Keratinocyte (primary cell): ENCODE measurements at regions not wholly inside any gene's neighbourhood (a gene's known extent, or its start where the extent isn't known, plus 50 kb on each side); places are given as distances from the start of the nearest gene placed in this dataset.

Source experiments
- EZH2 ChIP-seq: IDR thresholded peaks from one replicate; pipeline ENCODE4 v1.6.1; 2012; ENCODE audit warnings: inconsistent platforms, mild to moderate bottlenecking, low read length, moderate library complexity
- TF ChIP-seq, protein P1 (sequence below), 3 experiments: IDR thresholded peaks in 1 of 3; conservative IDR thresholded peaks in 1 of 3; optimal IDR thresholded peaks in 1 of 3; 2 replicates in 2 of 3; 3 replicates in 1 of 3; pipeline versions ENCODE3 to v1.5.1; 2011; ENCODE audit warnings: low read length in 3 of 3, mild to moderate bottlenecking in 3 of 3, moderate library complexity in 2 of 3, control low read depth in 1 of 3, inconsistent platforms in 1 of 3; ENCODE audit not compliant: insufficient read depth in 2 of 3; ENCODE audit errors: extremely low read depth in 1 of 3

DNA sequence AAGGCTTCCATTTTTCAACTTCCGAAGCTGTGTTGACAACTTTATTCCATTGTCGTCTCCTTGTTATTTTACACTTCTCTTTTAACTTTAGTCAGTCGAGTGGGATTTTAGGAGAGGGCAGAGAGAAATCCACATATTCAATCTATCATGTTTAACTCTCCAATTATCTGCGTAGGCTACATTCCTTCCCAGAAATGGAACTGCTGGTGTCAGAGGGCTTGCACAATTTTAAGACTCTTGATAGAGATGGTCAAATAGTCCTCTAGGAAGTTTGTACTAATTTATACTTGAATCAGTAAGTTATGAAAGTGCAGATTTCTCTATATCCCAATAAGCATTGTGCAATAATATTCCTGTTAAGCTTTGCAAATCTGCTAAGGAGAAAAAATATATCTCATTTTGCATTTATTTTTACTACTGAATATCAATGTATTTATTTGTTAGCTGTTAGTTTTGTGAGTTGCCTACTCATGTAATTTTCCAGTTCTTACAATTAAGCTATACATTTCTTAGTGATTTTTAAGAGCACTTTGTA, 95.6 kb downstream of the CYP26B1 start:
- TF ChIP-seq, protein P1, sequence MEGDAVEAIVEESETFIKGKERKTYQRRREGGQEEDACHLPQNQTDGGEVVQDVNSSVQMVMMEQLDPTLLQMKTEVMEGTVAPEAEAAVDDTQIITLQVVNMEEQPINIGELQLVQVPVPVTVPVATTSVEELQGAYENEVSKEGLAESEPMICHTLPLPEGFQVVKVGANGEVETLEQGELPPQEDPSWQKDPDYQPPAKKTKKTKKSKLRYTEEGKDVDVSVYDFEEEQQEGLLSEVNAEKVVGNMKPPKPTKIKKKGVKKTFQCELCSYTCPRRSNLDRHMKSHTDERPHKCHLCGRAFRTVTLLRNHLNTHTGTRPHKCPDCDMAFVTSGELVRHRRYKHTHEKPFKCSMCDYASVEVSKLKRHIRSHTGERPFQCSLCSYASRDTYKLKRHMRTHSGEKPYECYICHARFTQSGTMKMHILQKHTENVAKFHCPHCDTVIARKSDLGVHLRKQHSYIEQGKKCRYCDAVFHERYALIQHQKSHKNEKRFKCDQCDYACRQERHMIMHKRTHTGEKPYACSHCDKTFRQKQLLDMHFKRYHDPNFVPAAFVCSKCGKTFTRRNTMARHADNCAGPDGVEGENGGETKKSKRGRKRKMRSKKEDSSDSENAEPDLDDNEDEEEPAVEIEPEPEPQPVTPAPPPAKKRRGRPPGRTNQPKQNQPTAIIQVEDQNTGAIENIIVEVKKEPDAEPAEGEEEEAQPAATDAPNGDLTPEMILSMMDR (optimal IDR thresholded peaks at IDR 0.05 in 1 of 3, IDR thresholded peaks at IDR 0.05 in 1 of 3, conservative IDR thresholded peaks at IDR 0.05 in 1 of 3; ENCODE audit: extremely low read depth in 1 of 3, insufficient read depth in 2 of 3, low read length in 3 of 3) = no peak
- no peak for TF ChIP-seq EZH2
